ENCODE measurements at regions not wholly inside any gene's neighbourhood (a gene's known extent, or its start where the extent isn't known, plus 50 kb on each side); places are given as distances from the start of the nearest gene placed in this dataset.

DNA sequence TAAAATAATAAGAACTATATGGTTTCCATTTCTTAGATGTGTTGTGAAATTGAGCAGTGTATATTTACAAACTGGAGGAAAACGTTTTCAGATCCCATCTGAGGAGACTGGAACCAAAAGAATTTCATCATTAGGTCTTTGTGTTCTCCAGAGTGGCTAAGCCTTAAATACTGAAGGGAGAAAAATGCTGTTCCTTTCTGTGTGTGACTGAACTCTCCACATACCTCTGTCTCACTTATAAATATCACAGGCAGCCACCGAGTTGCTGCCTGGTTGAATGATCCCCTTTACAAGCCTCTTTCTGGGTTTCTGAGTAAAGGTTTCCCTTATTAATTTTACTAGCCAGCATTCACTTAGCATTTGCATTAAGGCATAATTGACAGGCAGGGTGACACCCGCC is 913.9 kb upstream of the NR2F2 start:
- no peak for DNase-seq

- DNase-seq, result no peak
Observed at GRCh38 chr15:95417761-95418160, 912.7 kb upstream of the NR2F2 start.

- no peak for DNase-seq
Observed at GRCh38 chr15:95422255-95422654, 908.2 kb upstream of the NR2F2 start.

DNA sequence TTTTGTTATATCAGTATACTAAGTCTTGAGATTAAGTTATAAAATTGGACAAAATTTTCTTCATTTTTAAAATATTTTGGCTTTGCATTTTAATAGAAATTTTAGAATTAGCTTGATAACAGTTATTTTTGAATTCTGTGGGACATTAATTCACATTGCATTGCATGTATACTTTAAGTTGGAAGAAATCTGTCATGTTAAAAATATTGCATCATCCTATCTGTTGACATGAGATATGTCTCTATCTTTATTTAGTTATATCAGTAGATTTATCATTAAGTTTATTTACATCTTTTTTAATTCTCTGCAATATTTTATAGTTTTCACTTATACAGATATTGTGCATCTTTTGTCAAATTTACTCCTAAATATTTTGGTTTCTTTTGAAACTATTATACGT is 904.6 kb upstream of the NR2F2 start:
- no peak for DNase-seq

- no peak for DNase-seq
Observed at GRCh38 chr15:95429345-95429744, 901.2 kb upstream of the NR2F2 start.

- DNase-seq, result no peak
Observed at GRCh38 chr15:95431518-95431917, 899.0 kb upstream of the NR2F2 start.

- DNase-seq, result no peak
Observed at GRCh38 chr15:95432878-95433405, 897.6 kb upstream of the NR2F2 start.

DNA sequence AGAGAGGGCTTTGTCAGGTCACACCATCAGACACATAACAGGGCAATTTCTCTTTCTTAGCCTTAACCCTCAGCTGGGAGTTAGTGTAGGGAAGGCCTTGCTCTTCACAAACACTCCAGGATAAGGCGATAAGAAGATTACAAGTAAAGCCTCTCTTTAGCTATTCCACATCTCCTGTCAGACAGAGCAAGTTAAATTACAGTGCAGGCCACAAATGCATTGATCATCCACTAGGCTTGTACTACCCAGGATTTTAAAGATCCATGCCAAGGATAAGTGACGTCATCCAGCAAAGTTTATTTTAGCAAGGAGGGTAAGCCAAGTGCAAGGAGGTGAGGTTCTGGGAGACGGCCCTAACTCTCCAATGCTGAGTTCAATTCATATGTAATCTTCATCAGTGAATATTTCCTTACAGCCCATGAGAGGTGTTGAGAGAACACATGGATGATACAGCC is 890.6 kb upstream of the NR2F2 start:
- no peak for DNase-seq

DNA sequence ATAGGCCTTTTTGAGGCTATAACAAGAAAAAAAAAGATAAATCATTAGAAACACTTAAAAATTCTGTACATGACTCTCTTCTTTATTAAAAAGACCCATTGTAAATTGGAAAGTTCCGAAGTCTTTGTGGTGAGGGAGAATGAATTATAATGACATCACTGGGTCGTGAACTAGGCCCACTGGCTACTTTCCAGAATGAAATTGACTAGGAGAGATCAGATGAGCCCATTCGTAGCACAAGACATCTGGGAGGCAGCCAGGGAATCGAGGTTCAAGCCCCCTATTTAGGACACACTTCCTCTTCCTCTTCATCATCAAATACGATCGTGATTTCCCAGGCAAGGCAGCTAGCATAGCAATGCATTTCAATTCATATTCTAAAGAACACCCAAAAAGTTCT is 889.8 kb upstream of the NR2F2 start:
- DNase-seq, result no peak

DNA sequence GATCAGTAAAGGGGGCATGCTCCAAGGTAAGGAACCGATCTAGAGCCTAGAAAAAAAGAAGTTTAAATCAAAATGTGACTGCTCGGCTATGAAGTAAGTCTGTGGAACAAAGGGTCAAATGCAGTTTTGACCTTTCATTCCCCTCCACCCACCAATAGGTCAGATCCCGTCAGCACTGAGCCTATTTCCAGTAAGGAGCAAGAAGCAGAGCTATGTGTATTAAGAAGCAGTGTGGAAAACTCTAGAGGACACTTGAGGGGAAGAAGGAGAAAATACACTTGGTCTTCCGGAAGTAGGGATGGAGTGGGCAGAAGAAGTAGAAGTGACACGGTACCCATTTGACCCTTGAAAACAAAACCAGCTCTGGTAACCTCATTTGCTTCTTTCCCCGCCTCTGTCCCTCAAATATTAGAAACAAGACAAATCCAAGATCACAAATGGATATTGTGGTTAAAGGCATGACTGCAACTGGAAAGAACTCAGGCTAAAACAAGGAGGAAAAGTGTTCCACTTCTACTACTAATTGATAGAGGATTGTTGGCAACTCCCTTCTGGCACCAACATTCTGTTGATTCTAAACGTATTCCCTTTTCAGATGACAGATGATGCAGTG is 888.3 kb upstream of the NR2F2 start:
- no peak for DNase-seq

DNA sequence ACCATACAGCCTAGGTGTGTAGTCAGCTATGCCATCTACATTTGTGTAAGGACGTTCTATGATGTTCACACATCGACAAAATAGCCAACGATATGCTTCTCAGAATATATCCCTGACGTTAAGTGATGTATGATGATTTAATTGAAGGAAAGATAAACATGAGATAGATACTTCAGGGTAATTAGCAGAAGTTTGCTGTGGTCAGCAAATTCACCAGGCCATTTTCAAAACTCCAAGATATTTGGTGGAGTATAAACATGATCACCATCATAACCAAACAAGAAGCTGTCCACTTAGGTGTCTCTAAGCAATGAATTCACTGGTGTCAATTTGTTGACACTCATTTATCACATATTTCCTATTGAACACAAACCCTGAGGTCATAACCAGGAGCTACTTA is 885.6 kb upstream of the NR2F2 start:
- DNase-seq, result no peak

- no peak for DNase-seq
Observed at GRCh38 chr15:95446854-95447253, 883.6 kb upstream of the NR2F2 start.

GRCh38 chr15:95447486-95447885 is 883.0 kb upstream of the NR2F2 start:
- DNase-seq, result no peak

DNA sequence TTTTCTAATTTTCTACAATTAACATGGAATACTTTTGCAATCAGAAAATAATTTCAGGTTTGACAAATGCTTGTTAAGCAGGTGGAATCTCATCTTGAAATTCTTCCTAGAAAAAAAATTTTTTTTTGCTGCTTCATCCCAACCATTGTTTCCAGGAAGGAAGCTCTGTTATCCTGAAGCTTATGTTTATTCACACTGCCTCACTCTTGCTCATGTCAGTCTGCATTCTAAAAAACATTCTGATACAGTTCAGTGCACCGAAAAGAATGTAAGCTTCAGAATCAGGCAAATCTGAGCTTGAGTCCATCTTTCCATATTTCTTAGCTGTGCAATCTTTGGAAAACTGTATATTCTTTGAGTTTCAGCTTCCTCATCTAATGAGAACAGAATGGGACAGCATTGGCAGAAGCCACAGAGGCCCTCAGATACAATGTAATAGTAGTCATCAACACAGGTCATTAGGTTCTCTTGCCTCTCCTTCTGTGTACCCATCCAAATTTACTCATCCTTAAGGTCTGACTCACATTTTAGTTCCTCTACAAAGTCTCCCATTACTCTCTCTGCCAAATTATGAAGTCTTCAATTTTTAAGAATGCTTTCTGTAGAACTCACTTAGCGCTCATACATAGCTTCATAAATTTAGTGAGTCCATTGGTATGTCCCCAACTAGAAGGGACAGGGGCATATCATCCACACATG is 881.8 kb upstream of the NR2F2 start:
- DNase-seq, result no peak

DNA sequence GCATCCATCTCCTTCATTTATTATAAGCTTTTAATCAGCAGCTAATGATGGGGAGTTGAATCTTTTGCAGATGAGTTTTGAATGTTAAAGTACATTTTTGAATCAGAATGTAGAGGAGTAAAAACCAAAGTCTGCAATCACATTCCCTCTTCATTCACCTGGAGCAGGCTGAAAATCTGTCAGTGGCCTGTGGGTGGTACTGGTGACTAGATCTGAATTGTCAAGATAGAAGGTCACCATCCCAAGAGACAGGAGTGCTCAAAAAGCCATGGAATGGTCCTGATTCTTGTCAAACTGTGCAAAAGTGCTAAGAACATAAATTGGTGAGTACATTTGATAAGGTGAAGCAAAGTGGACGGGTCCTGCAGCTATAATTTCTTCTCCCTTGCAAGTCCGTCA is 881.3 kb upstream of the NR2F2 start:
- DNase-seq, result no peak

DNA sequence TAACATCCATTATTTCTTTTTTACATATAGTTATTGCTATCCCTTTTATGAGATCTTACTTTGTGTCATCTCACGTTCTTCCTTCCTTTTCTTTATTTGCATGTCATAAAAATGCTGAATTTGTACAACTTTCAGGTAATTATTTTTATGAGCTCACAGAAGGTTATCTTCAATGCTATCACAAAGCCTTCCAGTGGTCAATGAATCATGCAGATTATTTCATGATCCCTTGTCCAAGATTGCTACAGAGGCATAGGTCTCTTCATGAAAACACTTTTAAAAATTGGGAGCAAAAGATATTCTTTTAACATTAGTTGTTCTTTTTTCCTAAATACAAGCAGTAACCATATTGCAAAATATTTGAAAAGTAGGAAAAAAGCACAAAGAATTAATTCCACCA is 880.1 kb upstream of the NR2F2 start:
- DNase-seq, result no peak

DNA sequence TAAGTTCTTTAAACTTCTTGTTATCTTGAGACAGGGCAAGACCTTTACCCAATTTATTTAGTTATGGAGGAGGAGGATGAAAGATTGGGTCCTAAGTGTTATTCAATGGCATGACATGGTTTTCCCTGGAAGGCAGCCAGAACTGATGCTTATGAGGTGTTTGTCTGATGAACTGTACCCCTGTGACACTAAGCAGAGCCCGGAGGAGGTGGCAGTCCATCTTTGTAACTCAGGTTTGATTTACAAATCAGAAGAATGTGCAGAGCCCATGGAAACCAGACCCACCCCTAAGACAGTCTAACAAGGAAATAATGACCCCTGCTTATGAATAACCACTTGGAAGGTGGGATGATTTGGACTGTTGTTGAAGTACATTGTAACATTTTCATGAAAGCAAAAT is 878.6 kb upstream of the NR2F2 start:
- no peak for DNase-seq

DNA sequence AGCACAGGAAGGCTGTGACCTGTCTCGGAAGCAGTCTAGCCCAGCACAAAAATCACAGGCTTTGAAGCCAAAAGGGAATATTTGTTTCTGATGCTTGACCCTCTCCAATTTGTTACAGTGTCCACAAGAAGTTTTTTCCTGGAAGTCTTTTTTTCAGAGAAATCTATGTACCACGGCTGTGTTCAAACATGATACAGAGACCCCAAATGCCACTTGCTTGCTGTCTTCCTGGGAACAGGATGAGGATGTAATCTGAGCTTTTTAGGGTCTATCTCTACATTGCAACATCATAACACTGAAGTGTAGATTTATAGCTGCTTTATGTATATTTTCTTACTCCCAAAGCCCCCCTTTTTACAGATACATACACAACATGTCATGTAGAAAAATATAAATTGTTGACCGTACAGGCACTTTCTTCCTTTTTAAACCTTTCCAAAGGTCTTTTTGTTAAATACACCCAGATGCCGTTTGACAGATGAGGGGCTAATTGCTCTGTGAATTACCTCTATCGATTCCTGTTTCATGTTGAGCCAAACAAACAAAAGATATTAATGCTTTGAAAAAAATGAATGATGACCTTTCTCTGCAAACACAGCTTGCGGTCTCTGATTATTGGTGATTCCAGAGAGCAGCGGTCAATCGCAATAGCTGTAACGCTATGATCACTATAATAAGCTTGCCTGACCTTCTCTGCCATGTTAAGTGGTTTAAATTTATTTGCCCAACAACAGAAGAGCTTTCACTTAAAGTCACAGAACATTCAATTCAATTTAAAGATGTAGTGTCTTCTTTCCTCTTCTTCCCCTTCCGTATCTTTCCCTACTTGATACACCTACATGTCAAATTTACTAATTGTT is 875.9 kb upstream of the NR2F2 start:
- no peak for DNase-seq

DNA sequence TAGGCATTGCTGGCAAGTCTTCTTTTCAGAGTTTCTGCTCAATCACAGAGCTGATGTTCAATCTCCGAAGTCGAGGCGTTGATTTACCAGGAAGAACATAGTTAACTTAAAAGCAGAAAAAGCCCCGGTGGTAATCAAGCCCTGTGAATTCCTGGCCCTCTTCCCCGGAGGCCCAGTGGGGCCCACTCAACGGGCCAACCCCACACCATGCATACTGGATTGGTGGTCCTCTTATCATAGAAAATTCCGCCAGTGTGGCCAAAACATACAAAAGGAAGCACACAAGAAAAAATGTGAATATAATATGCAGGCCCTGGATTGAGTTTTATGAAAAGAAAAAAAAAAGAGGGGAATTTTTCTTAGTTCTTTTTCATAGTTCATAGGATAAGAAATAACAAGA is 873.0 kb upstream of the NR2F2 start:
- DNase-seq, result no peak

GRCh38 chr15:95458721-95459120 is 871.8 kb upstream of the NR2F2 start:
- no peak for DNase-seq

- no peak for DNase-seq
Observed at GRCh38 chr15:95459273-95459672, 871.2 kb upstream of the NR2F2 start.

- no peak for DNase-seq
Observed at GRCh38 chr15:95464509-95464908, 866.0 kb upstream of the NR2F2 start.

DNA sequence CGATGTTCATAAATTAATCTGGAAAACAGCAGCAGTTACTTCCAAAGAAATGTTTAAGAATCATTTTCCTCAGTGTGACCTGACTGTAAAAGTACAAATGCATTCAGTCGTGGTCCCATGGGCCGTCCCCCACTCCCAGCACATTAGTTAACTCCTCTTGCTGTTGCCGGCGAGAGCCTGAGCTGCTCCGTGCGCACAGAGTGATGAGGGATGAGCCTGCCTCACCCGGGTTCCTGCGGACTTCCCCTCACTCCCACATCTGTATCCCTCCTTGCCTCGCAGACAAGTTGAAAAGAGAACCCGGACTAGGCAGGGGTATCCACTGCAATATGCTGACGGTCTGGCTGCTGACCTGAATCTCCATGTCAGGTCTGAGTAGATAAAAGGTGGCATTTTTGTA is 861.7 kb upstream of the NR2F2 start:
- no peak for DNase-seq

DNA sequence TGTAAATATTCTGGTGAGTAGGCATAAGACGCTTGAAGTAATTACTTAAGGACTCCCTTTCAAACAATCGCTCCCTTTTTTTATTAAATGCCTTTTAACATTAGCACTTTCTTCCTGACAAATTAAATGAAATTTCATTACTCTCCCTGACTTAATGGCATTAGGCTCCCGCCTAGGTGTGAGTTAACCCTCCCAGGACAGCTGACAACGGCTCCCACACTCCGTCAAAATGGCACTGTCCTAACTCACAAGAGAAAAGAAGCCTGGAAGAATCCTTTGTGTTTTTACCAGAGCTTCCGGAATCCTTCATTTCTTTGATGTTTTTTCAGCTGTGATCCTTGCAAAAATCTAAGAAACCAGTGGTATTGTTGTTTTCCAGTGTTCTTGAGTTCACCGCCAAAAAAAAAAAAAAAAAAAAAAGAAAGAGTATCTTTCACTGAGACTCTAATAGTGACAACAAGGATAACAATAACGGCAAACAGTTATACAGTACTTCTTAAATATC is 861.0 kb upstream of the NR2F2 start:
- DNase-seq, result no peak

All from NCI-H2029 (cell line).